H1 (cell line): ENCODE measurements at regions not wholly inside any gene's neighbourhood (a gene's known extent, or its start where the extent isn't known, plus 50 kb on each side); places are given as distances from the start of the nearest gene placed in this dataset.

Source experiments
- CTCF ChIA-PET: fragments of 300-600 bp; sonication (Branson Sonifier 250); formaldehyde crosslinking; loops from one replicate; lab custom pipeline; 2021; ENCODE audit not compliant: partially characterized antibody; lab: Charles Lee
- POLR2A ChIA-PET: fragments of 300-600 bp; sonication (Branson Sonifier 250); formaldehyde crosslinking; loops from one replicate; lab custom pipeline; 2021; ENCODE audit warnings: inconsistent platforms; ENCODE audit not compliant: partially characterized antibody; lab: Charles Lee
- DNase-seq, 2 experiments: peaks; one replicate each; pipeline versions ENCODE4 v3.0.0 to v3.0.0-alpha.2; 2010 to 2022; ENCODE audit warnings: low spot score in 2 of 2, low read depth in 1 of 2, mixed read lengths in 1 of 2
- FAIRE-seq: peaks from 2 replicates; lab custom pipeline; 2011; peaks lifted over from hg19 to GRCh38; lab: Jason Lieb, UNC
- H2AFZ ChIP-seq: 2 replicates; pipeline ENCODE4 v1.8.1; 2012; ENCODE audit warnings: low read length, inconsistent platforms
- H2AK5ac ChIP-seq: 2 replicates; pipeline ENCODE4 v1.6.1; 2013; ENCODE audit warnings: low read depth, low read length
- H2BK120ac ChIP-seq: replicated peaks from 2 replicates; pipeline ENCODE3; 2013; ENCODE audit warnings: low read depth, low read length, inconsistent platforms
- H2BK12ac ChIP-seq: 2 replicates; pipeline ENCODE4 v1.6.1; 2013; ENCODE audit warnings: low read depth, low read length
- H2BK15ac ChIP-seq: 2 replicates; pipeline ENCODE4 v1.6.1; 2013; ENCODE audit warnings: low read length
- H2BK20ac ChIP-seq: 2 replicates; pipeline ENCODE4 v1.6.1; 2013; ENCODE audit warnings: low read length
- H2BK5ac ChIP-seq: 2 replicates; pipeline ENCODE4 v1.6.1; 2013; ENCODE audit warnings: low read depth, low read length
- H3K14ac ChIP-seq: 2 replicates; pipeline ENCODE4 v1.6.1; 2013; ENCODE audit warnings: inconsistent platforms; ENCODE audit not compliant: insufficient read length
- H3K18ac ChIP-seq: 2 replicates; pipeline ENCODE4 v1.6.1; 2013; ENCODE audit warnings: low read length; ENCODE audit errors: extremely low read depth
- H3K23ac ChIP-seq: 2 replicates; pipeline ENCODE4 v1.6.1; 2013; ENCODE audit warnings: inconsistent platforms; ENCODE audit not compliant: insufficient read length
- H3K23me2 ChIP-seq: 2 replicates; pipeline ENCODE4 v1.6.1; 2013; ENCODE audit warnings: low read depth, low read length
- H3K27ac ChIP-seq: 2 replicates; pipeline ENCODE4 v1.6.1; 2011; ENCODE audit warnings: low read depth, low read length, inconsistent platforms
- H3K27me3 ChIP-seq, 4 experiments: replicated peaks in 1 of 4; 1 replicate in 1 of 4; 2 replicates in 3 of 4; pipeline versions ENCODE4 v1.6.1 to v1.8.1; 2011 to 2013; ENCODE audit warnings: low read length in 3 of 4, mild to moderate bottlenecking in 3 of 4, inconsistent platforms in 2 of 4, mixed read lengths in 2 of 4, moderate library complexity in 1 of 4; ENCODE audit not compliant: control insufficient read depth in 3 of 4, insufficient read depth in 3 of 4; ENCODE audit errors: extremely low read depth in 1 of 4
- H3K36me3 ChIP-seq, 4 experiments: 2 replicates each; pipeline versions ENCODE4 v1.6.1 to v1.8.1; 2011 to 2013; ENCODE audit warnings: mild to moderate bottlenecking in 4 of 4, low read length in 3 of 4, moderate library complexity in 2 of 4, control low read depth in 1 of 4, inconsistent platforms in 1 of 4; ENCODE audit not compliant: insufficient read depth in 4 of 4, control insufficient read depth in 2 of 4
- H3K4ac ChIP-seq: replicated peaks from 2 replicates; pipeline ENCODE3; 2013; ENCODE audit warnings: low read length, low read depth, mixed read lengths, inconsistent platforms; ENCODE audit not compliant: insufficient read length
- H3K4me1 ChIP-seq, 4 experiments: replicated peaks in 1 of 4; 1 replicate in 1 of 4; 2 replicates in 3 of 4; pipeline versions ENCODE4 v1.6.1 to v1.8.1; 2011 to 2013; ENCODE audit warnings: low read length in 3 of 4, inconsistent platforms in 2 of 4, mixed read lengths in 1 of 4; ENCODE audit not compliant: insufficient read depth in 4 of 4, control insufficient read depth in 3 of 4
- H3K4me2 ChIP-seq, 2 experiments: 2 replicates each; pipeline versions ENCODE4 v1.6.1 to v1.8.1; 2011 to 2013; ENCODE audit warnings: low read depth in 2 of 2, low read length in 2 of 2, control low read depth in 1 of 2, inconsistent platforms in 1 of 2, mild to moderate bottlenecking in 1 of 2; ENCODE audit not compliant: insufficient read depth in 1 of 2
- H3K4me3 ChIP-seq, 4 experiments: fragments of 200-600, 300-600 bp in 1 of 4; sonication (generic), shearing (Covaris generic), sonication (Bioruptor Twin) in 1 of 4; 2 replicates each; pipeline versions ENCODE4 v1.5.1 to v1.8.1; 2011 to 2016; ENCODE audit warnings: low read length in 4 of 4, low read depth in 3 of 4, control low read depth in 2 of 4, inconsistent platforms in 2 of 4, mild to moderate bottlenecking in 2 of 4, mixed read lengths in 1 of 4, moderate library complexity in 1 of 4; ENCODE audit not compliant: insufficient read depth in 2 of 4; ENCODE audit errors: extremely low read depth in 1 of 4
- H3K56ac ChIP-seq: replicated peaks from 2 replicates; pipeline ENCODE3; 2013; ENCODE audit warnings: low read depth, mild to moderate bottlenecking, mixed read lengths, low read length, inconsistent platforms; ENCODE audit not compliant: insufficient read length
- H3K79me1 ChIP-seq: 2 replicates; pipeline ENCODE4 v1.6.1; 2013; ENCODE audit warnings: low read depth, low read length, control low read depth
- H3K79me2 ChIP-seq, 2 experiments: 2 replicates each; pipeline versions ENCODE4 v1.6.1 to v1.8.1; 2012 to 2013; ENCODE audit warnings: low read length in 2 of 2, mild to moderate bottlenecking in 2 of 2, inconsistent platforms in 1 of 2; ENCODE audit not compliant: insufficient read depth in 2 of 2, control insufficient read depth in 1 of 2
- H3K9ac ChIP-seq, 4 experiments: replicated peaks in 1 of 4; 1 replicate in 1 of 4; 2 replicates in 3 of 4; pipeline versions ENCODE4 v1.6.1 to v1.8.1; 2011 to 2013; ENCODE audit warnings: low read depth in 3 of 4, low read length in 3 of 4, control low read depth in 2 of 4, mild to moderate bottlenecking in 2 of 4, moderate library complexity in 2 of 4, inconsistent platforms in 1 of 4; ENCODE audit errors: extremely low read depth in 1 of 4
- H3K9me3 ChIP-seq, 2 experiments: 2 replicates each; pipeline versions ENCODE4 v1.6.1 to v1.8.1; 2012 to 2013; ENCODE audit warnings: mild to moderate bottlenecking in 2 of 2, moderate library complexity in 2 of 2, control low read depth in 1 of 2, inconsistent platforms in 1 of 2, low read depth in 1 of 2, low read length in 1 of 2, mixed read lengths in 1 of 2; ENCODE audit not compliant: insufficient read depth in 2 of 2
- H4K20me1 ChIP-seq, 2 experiments: replicated peaks in 1 of 2; 2 replicates each; pipeline versions ENCODE3 to v1.8.1; 2011 to 2013; ENCODE audit warnings: inconsistent platforms in 2 of 2, low read length in 2 of 2, mild to moderate bottlenecking in 1 of 2; ENCODE audit not compliant: insufficient read depth in 2 of 2, control insufficient read depth in 1 of 2
- H4K5ac ChIP-seq: 2 replicates; pipeline ENCODE4 v1.6.1; 2013; ENCODE audit warnings: low read length, low read depth, mixed read lengths, inconsistent platforms; ENCODE audit not compliant: insufficient read length
- H4K8ac ChIP-seq: 2 replicates; pipeline ENCODE4 v1.8.0; 2013; ENCODE audit warnings: mild to moderate bottlenecking, moderate library complexity, low read length, inconsistent platforms; ENCODE audit not compliant: insufficient read depth; ENCODE audit errors: extremely low read depth
- H4K91ac ChIP-seq: replicated peaks from 2 replicates; pipeline ENCODE3; 2013; ENCODE audit warnings: low read length, mixed read lengths, inconsistent platforms; ENCODE audit not compliant: insufficient read length
- NANOG ChIP-seq: IDR thresholded peaks from 2 replicates; pipeline ENCODE4 v1.6.1; 2011; ENCODE audit warnings: low read length, low read depth, mild to moderate bottlenecking, inconsistent platforms; ENCODE audit not compliant: insufficient read depth, poor library complexity, severe bottlenecking
- SIX5 ChIP-seq: IDR thresholded peaks from 2 replicates; pipeline ENCODE4 v1.6.1; 2011; ENCODE audit warnings: mild to moderate bottlenecking, low read depth, low read length
- WGBS, 2 experiments: shearing (Covaris generic) in 1 of 2; methylation state at CpG; one replicate each; pipeline versions ENCODE4 v1.1.6 to v1.1.7; 2013 to 2015; ENCODE audit warnings: low lambda C conversion rate in 2 of 2, mixed read lengths in 2 of 2, inconsistent platforms in 1 of 2, low coverage in 1 of 2, missing lambda C conversion rate in 1 of 2; ENCODE audit not compliant: insufficient replicate concordance in 2 of 2, insufficient coverage in 1 of 2, insufficient read length in 1 of 2; ENCODE audit errors: extremely low coverage in 1 of 2, missing lambda C conversion rate in 1 of 2; 5-methylcytosine and 5-hydroxymethylcytosine counted together

- Histone ChIP-seq H3K79me1 (no peaks in the 10 kb centered on the region), H3K9ac (no peak overlapping the region), H4K20me1 (no peaks in the 10 kb centered on the region), H3K23ac (no peak overlapping the region), H4K5ac (no peak overlapping the region), H2BK15ac (no peak overlapping the region), H3K4me1 (no peaks in the 10 kb centered on the region), H3K36me3 (no peaks in the 10 kb centered on the region), H3K9me3 (no peaks in the 10 kb centered on the region; a peak in 1 of 4 replicates), H4K8ac (no peak overlapping the region), H3K79me2 (no peaks in the 10 kb centered on the region), H3K18ac (no peak overlapping the region), H2BK12ac (no peak overlapping the region), H3K4me3 (no peak overlapping the region), H2AK5ac (no peak overlapping the region), H2BK5ac (no peak overlapping the region), H3K23me2 (no peaks in the 10 kb centered on the region), H3K56ac (no peak overlapping the region), H3K27ac (no peak overlapping the region), H3K4me2 (no peak overlapping the region), H3K4ac (no peak overlapping the region), H4K91ac (no peak overlapping the region), H3K14ac (no peak overlapping the region), H2BK20ac (no peak overlapping the region), H2BK120ac (no peak overlapping the region), H2AFZ (0 out of 2 replicates have a peak overlapping the region, but pooled peaks have one; percentile 73), H3K27me3 (no peaks in the 10 kb centered on the region)
- CTCF ChIA-PET: interaction anchor here (0.9 kb wide), 1 partner anchor 38 kb away, joined by 3 read pairs; no protein-coding TSS in a partner anchor
- FAIRE-seq (no peak), DNase-seq (no peak)
- 86% methylated on average over 9 of the region's 9 CpGs; no CpG with 5 or more reads in 1 of the 2 experiments for WGBS, 2 experiments
- TF ChIP-seq NANOG (no peak), SIX5 (no peak)
- POLR2A ChIA-PET: no interaction called here
Measured at GRCh38 chr7:153422291-153423209, 629.6 kb upstream of the DPP6 start.
